ENCODE measurements at regions not wholly inside any gene's neighbourhood (a gene's known extent, or its start where the extent isn't known, plus 50 kb on each side); places are given as distances from the start of the nearest gene placed in this dataset.

- Mint-ChIP-seq H3K36me3 (ENCODE audit: unreplicated experiment) (no peaks in the 10 kb centered on the region), H3K9me3 (ENCODE audit: unreplicated experiment) (no peaks in the 10 kb centered on the region), H3K27me3 (ENCODE audit: unreplicated experiment) (peaks cover 23% of the 10 kb centered on the region), H3K27ac (ENCODE audit: unreplicated experiment) (no peak overlapping the region), H3K4me3 (ENCODE audit: unreplicated experiment) (no peak overlapping the region), H3K4me1 (ENCODE audit: unreplicated experiment) (no peaks in the 10 kb centered on the region)
- no peak for TF ChIP-seq CTCF (IDR thresholded peaks at IDR 0.05)
- no peak for DNase-seq (ENCODE audit: extremely low spot score, unreplicated experiment)
Measured at GRCh38 chr20:61106438-61106837, 145.6 kb upstream of the CDH4 start.

GRCh38 chr20:61109221-61109805 is 142.7 kb upstream of the CDH4 start:
- no peaks in the 10 kb centered on the region for H3K9me3 Mint-ChIP-seq (ENCODE audit: unreplicated experiment)
- no peaks in the 10 kb centered on the region for H3K4me1 Mint-ChIP-seq (ENCODE audit: unreplicated experiment)
- no peak for DNase-seq (ENCODE audit: extremely low spot score, unreplicated experiment)
- no peak overlapping the region for H3K4me3 Mint-ChIP-seq (ENCODE audit: unreplicated experiment)
- no peak for TF ChIP-seq CTCF (IDR thresholded peaks at IDR 0.05)
- no peak overlapping the region for H3K27ac Mint-ChIP-seq (ENCODE audit: unreplicated experiment)
- peaks cover 19% of the 10 kb centered on the region for H3K27me3 Mint-ChIP-seq (ENCODE audit: unreplicated experiment)
- H3K36me3 Mint-ChIP-seq (ENCODE audit: unreplicated experiment) = no peaks in the 10 kb centered on the region

- Mint-ChIP-seq H3K27me3 (ENCODE audit: unreplicated experiment) (peaks cover 11% of the 10 kb centered on the region), H3K36me3 (ENCODE audit: unreplicated experiment) (no peaks in the 10 kb centered on the region), H3K4me1 (ENCODE audit: unreplicated experiment) (peaks cover 3% of the 10 kb centered on the region), H3K27ac (ENCODE audit: unreplicated experiment) (no peak overlapping the region), H3K9me3 (ENCODE audit: unreplicated experiment) (no peaks in the 10 kb centered on the region), H3K4me3 (ENCODE audit: unreplicated experiment) (no peak overlapping the region)
- no peak for DNase-seq (ENCODE audit: extremely low spot score, unreplicated experiment)
- no peak for TF ChIP-seq CTCF (IDR thresholded peaks at IDR 0.05)
Measured at GRCh38 chr20:61112515-61112914, 139.5 kb upstream of the CDH4 start.

GRCh38 chr20:61113731-61114130 is 138.3 kb upstream of the CDH4 start:
- peak; percentile 76 for DNase-seq (ENCODE audit: extremely low spot score, unreplicated experiment)
- H3K4me1 Mint-ChIP-seq (ENCODE audit: unreplicated experiment) = peaks cover 8% of the 10 kb centered on the region
- no peak overlapping the region for H3K27ac Mint-ChIP-seq (ENCODE audit: unreplicated experiment)
- peaks cover 11% of the 10 kb centered on the region for H3K27me3 Mint-ChIP-seq (ENCODE audit: unreplicated experiment)
- no peaks in the 10 kb centered on the region for H3K36me3 Mint-ChIP-seq (ENCODE audit: unreplicated experiment)
- H3K9me3 Mint-ChIP-seq (ENCODE audit: unreplicated experiment) = no peaks in the 10 kb centered on the region
- no peak for TF ChIP-seq CTCF (IDR thresholded peaks at IDR 0.05)
- H3K4me3 Mint-ChIP-seq (ENCODE audit: unreplicated experiment) = no peak overlapping the region

GRCh38 chr20:61114493-61115175 is 137.4 kb upstream of the CDH4 start:
- Mint-ChIP-seq H3K27ac (ENCODE audit: unreplicated experiment) (no peak overlapping the region), H3K36me3 (ENCODE audit: unreplicated experiment) (no peaks in the 10 kb centered on the region), H3K9me3 (ENCODE audit: unreplicated experiment) (no peaks in the 10 kb centered on the region), H3K27me3 (ENCODE audit: unreplicated experiment) (peaks cover 11% of the 10 kb centered on the region), H3K4me1 (ENCODE audit: unreplicated experiment) (peaks cover 8% of the 10 kb centered on the region), H3K4me3 (ENCODE audit: unreplicated experiment) (no peak overlapping the region)
- peak; percentile 63 for DNase-seq (ENCODE audit: extremely low spot score, unreplicated experiment)
- TF ChIP-seq CTCF (IDR thresholded peaks at IDR 0.05) = no peak
